ENCODE measurements at regions not wholly inside any gene's neighbourhood (a gene's known extent, or its start where the extent isn't known, plus 50 kb on each side); places are given as distances from the start of the nearest gene placed in this dataset.
A peak's percentile ranks its signal among the peaks of the same experiment; 100 is the strongest.
"Not testable (repeated sequence)": the region's sequence is repeated elsewhere in the genome, so short reads cannot be mapped to it uniquely, and the experiment has no call there.

DNA sequence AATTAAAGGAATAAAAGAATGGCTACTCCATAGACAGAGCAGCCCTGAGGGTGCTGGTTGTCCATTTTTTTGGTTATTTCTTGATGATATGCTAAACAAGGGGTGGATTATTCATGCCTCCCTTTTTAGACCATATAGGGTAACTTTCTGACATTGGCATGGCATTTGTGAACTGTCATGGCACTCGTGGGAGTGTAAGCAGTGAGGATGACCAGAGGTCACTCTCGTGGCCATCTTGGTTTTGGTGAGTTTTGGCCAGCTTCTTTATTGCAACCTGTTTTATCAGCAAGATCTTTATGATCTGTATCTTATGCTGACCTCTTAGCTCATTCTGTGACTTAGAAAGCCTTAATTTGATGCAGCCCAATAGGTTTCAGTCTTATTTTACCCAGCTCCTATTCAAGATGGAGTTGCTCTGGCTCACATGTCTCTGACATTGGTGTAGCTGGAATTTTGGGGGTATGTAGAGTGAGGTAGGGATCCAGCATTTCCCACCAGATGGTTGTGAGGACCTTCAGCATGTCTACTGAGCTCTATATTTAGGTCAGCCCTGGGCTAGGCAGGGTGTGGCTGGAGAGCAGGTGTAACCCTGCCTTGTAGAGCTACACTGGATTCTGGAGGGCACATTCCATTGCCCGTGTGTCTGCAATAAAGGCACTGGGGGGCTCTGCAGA is 103.5 kb upstream of the SLC38A2 start:
- no peak overlapping the region for H3K4me3 ChIP-seq (replicated peaks; ENCODE audit: low read depth, low read length)
- no peak for DNase-seq (ENCODE audit: extremely low read depth, low read depth)
- TF ChIP-seq, protein P1, sequence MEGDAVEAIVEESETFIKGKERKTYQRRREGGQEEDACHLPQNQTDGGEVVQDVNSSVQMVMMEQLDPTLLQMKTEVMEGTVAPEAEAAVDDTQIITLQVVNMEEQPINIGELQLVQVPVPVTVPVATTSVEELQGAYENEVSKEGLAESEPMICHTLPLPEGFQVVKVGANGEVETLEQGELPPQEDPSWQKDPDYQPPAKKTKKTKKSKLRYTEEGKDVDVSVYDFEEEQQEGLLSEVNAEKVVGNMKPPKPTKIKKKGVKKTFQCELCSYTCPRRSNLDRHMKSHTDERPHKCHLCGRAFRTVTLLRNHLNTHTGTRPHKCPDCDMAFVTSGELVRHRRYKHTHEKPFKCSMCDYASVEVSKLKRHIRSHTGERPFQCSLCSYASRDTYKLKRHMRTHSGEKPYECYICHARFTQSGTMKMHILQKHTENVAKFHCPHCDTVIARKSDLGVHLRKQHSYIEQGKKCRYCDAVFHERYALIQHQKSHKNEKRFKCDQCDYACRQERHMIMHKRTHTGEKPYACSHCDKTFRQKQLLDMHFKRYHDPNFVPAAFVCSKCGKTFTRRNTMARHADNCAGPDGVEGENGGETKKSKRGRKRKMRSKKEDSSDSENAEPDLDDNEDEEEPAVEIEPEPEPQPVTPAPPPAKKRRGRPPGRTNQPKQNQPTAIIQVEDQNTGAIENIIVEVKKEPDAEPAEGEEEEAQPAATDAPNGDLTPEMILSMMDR (IDR thresholded peaks at IDR 0.05; ENCODE audit: low read depth, low read length, missing control alignments), result no peak

DNA sequence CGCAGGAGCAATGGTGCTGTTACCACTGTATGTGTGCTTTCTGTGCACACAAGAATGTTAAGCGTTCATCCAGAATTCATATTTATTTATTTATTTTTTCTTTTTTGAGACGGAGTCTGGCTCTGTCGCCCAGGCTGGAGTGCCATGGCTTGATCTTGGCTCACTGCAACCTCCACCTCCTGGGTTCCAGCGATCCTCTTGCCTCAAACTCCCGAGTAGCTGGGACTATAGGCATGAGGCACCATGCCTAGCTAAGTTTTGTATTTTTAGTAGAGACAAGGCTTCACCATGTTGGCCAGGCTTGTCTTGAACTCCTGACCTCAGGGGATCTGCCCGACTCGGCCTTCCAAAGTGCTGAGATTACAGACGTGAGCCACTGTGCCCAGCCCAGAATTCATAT is 101.8 kb upstream of the SLC38A2 start:
- H3K4me3 ChIP-seq (replicated peaks; ENCODE audit: low read depth, low read length); DNase-seq (ENCODE audit: extremely low read depth, low read depth): not testable (repeated sequence)

DNA sequence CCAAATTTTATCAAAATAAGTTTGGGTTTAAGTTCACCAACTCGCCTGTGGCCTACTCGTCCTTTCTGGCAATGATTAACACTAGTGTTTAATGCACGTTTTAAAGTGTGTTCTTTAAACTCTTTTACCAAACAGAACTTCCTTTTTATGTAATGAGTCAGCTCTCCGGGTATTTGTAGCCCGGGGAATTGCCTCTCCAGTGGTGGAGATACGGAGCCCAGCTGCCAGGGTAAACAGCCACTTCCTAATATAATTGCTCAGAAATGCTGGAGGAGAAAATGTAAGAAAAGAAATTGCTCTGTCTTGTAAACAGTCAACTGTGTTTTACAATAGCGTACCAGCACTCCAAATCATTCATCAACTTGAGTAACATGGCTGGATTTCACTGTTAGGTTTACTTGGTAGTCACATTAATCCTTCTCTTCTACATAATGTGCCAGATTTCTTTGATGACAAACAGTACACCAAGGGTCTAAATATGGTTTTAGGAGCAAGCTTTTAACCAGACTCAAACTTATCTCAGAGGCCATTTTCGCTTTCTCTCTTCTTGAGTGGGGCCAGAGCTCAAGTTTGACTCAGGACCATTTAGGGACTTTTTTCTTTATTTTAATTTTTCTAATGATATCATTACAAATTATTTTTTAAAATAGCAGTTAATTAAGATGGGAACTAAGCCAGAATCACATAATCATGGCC is 101.2 kb upstream of the SLC38A2 start:
- peak; percentile 85 for DNase-seq (ENCODE audit: extremely low read depth, low read depth)
- TF ChIP-seq, protein P1 (IDR thresholded peaks at IDR 0.05; ENCODE audit: low read depth, low read length, missing control alignments), result no peak
- no peak overlapping the region for H3K4me3 ChIP-seq (replicated peaks; ENCODE audit: low read depth, low read length)

DNA sequence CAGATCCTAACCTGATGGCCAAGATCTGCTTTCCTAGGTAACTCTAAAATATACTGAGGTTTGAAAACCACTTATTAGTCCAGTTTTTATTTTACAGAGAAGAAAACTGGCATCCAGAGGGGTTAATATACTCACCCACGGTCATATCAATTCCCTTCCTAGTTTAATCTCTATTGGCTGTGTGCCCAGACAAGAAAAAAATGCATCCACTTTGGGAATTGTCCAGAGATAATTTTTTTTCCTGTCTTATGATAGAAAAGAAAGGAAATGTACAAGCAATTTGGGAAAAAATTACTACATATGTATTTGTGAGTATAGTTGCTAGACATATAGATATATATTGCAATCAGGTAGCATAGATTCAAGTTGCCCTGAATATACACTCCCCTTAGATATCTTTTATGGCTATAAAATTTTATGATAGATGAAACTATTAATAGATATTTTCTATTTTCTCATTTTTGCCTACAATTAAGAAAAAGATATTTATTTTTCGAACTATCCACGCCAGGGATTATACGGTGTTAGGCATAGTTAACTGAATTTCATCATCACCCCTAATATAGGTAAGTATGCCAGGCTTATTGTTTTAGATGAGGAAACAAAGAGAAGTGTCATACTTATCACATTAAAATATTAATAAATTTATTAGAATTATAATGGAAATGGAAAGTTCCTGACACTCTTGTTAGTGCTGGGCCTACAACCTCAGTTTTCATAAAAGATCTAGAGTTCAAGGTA is 100.5 kb upstream of the SLC38A2 start:
- H3K4me3 ChIP-seq (replicated peaks; ENCODE audit: low read depth, low read length), result no peak overlapping the region
- DNase-seq (ENCODE audit: extremely low read depth, low read depth), result no peak
- TF ChIP-seq, protein P1 (IDR thresholded peaks at IDR 0.05; ENCODE audit: low read depth, low read length, missing control alignments), result no peak

DNA sequence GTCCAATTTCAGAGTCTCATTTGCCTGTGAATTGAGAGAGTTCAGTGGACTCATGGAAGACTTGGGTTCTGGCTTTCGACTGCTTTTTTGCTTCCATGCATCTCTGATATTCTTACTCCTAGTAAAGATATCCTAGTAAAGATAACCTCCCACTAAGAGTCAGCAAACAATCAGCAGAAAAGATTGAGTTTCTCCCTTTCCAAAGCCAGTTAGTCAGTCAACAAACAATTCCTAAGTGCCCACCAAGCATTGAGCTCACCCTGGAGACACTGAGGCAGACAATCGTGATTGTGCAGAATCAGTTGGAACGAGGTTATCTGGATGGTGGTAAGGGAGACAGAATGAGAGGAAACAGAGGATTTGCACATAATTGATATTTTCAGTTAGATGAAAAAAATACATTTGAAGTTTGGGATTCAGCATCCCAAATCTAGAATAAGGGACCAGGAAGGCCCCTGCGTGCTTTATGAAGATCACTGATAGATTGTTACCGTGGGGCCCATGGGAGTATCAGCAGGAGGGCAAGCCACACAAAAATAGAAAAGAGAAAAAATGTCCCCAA is 99.7 kb upstream of the SLC38A2 start:
- TF ChIP-seq, protein P1 (IDR thresholded peaks at IDR 0.05; ENCODE audit: low read depth, low read length, missing control alignments), result no peak
- H3K4me3 ChIP-seq (replicated peaks; ENCODE audit: low read depth, low read length), result no peak overlapping the region
- no peak for DNase-seq (ENCODE audit: extremely low read depth, low read depth)

DNA sequence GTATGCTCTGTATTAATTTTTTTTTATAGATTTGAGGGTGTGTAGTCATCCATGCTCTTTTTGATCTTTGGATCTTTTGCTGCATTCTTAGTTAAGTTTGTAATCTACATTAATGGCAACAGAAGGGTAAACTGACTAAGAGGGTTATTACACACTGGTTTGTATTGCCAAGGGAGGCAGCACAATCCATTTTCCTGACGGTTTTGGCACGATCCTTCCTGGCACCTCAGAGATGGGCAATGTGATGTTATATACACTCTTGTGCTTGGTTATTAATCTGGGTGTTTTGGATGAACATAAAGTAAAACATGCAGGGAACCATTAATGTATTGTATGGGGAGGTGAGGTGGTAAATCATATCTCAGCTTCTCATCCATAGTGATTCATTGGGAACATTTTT is 98.8 kb upstream of the SLC38A2 start:
- no peak overlapping the region for H3K4me3 ChIP-seq (replicated peaks; ENCODE audit: low read depth, low read length)
- DNase-seq (ENCODE audit: extremely low read depth, low read depth), result no peak
- TF ChIP-seq, protein P1 (IDR thresholded peaks at IDR 0.05; ENCODE audit: low read depth, low read length, missing control alignments), result no peak

DNA sequence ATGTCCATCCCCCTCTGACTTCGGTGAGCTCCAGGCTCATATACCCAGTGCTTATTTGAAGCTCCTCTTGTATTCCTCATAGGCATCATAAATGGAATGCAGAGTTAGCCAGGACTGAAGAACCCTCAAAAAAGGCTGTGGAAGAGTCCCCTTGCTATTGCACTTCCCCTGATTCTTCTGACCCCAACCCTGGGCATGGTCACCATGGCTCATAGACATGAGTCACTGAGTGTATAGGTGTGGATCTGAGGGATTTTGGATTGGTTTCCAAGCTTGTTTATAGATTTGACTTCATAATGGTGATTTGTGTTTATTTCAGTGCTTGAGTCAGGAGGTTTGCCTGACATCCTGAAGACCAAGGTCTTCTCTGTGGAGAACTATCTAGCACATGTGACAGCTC is 98.4 kb upstream of the SLC38A2 start:
- no peak overlapping the region for H3K4me3 ChIP-seq (replicated peaks; ENCODE audit: low read depth, low read length)
- no peak for DNase-seq (ENCODE audit: extremely low read depth, low read depth)
- TF ChIP-seq, protein P1 (IDR thresholded peaks at IDR 0.05; ENCODE audit: low read depth, low read length, missing control alignments), result no peak

All from HFF-Myc (cell line).